Mesothelial cell of epicardium (in vitro differentiated cells): ENCODE measurements at regions not wholly inside any gene's neighbourhood (a gene's known extent, or its start where the extent isn't known, plus 50 kb on each side); places are given as distances from the start of the nearest gene placed in this dataset.
"Not testable (repeated sequence)": the region's sequence is repeated elsewhere in the genome, so short reads cannot be mapped to it uniquely, and the experiment has no call there.

Experiments used
- DNase-seq, 2 experiments: peaks; one replicate each; pipeline ENCODE4 v3.0.0; 2021; ENCODE audit warnings: low spot score in 2 of 2; ENCODE audit not compliant: unreplicated experiment in 2 of 2
- H3K27ac Mint-ChIP-seq: 2 replicates; pipeline ENCODE4 v1.8.0; 2021; ENCODE audit warnings: mixed read lengths
- H3K27me3 Mint-ChIP-seq: 2 replicates; pipeline ENCODE4 v1.8.0; 2021; ENCODE audit warnings: low read depth, mixed read lengths
- H3K36me3 Mint-ChIP-seq: 2 replicates; pipeline ENCODE4 v1.8.0; 2021; ENCODE audit warnings: mixed read lengths
- H3K4me1 Mint-ChIP-seq: 2 replicates; pipeline ENCODE4 v1.8.0; 2021; ENCODE audit warnings: mixed read lengths
- H3K4me3 Mint-ChIP-seq: 2 replicates; pipeline ENCODE4 v1.8.0; 2021; ENCODE audit warnings: mild to moderate bottlenecking, moderate library complexity, mixed read lengths
- H3K9me3 Mint-ChIP-seq: 2 replicates; pipeline ENCODE4 v1.8.0; 2021; ENCODE audit warnings: mixed read lengths
- CTCF ChIP-seq: fragments of 200-600 bp; sonication (generic); IDR thresholded peaks from one replicate; pipeline ENCODE4 v1.5.0; 2021; ENCODE audit warnings: antibody characterized with exemption; ENCODE audit not compliant: unreplicated experiment

- H3K4me1 Mint-ChIP-seq = peaks cover 10% of the 10 kb centered on the region
- no peaks in the 10 kb centered on the region for H3K27me3 Mint-ChIP-seq
- DNase-seq = no peak
- no peaks in the 10 kb centered on the region for H3K9me3 Mint-ChIP-seq
- no peaks in the 10 kb centered on the region for H3K36me3 Mint-ChIP-seq
- H3K4me3 Mint-ChIP-seq = peak overlapping the region; percentile 66
- H3K27ac Mint-ChIP-seq = peak overlapping the region; percentile 4
- TF ChIP-seq CTCF = no peak
Observed at GRCh38 chr6:100228437-100228833, 234.4 kb upstream of the MCHR2 start.

- Mint-ChIP-seq H3K36me3 (no peaks in the 10 kb centered on the region), H3K4me1 (peaks cover 10% of the 10 kb centered on the region), H3K27me3 (no peaks in the 10 kb centered on the region), H3K9me3 (no peaks in the 10 kb centered on the region), H3K4me3 (no peak overlapping the region), H3K27ac (no peak overlapping the region)
- no peak for DNase-seq
- no peak for TF ChIP-seq CTCF
Observed at GRCh38 chr6:100226811-100227210, 232.8 kb upstream of the MCHR2 start.

- not testable (repeated sequence) for H3K4me1 Mint-ChIP-seq, H3K9me3 Mint-ChIP-seq, DNase-seq, H3K4me3 Mint-ChIP-seq, H3K36me3 Mint-ChIP-seq, H3K27ac Mint-ChIP-seq, H3K27me3 Mint-ChIP-seq
Observed at GRCh38 chr6:100223952-100224351, 229.9 kb upstream of the MCHR2 start.

GRCh38 chr6:100220543-100220942, 226.5 kb upstream of the MCHR2 start:
- no peaks in the 10 kb centered on the region for H3K9me3 Mint-ChIP-seq
- no peak for TF ChIP-seq CTCF
- no peaks in the 10 kb centered on the region for H3K4me1 Mint-ChIP-seq
- no peak overlapping the region for H3K27ac Mint-ChIP-seq
- DNase-seq = no peak
- H3K4me3 Mint-ChIP-seq = no peak overlapping the region
- H3K27me3 Mint-ChIP-seq = peaks cover 2% of the 10 kb centered on the region
- H3K36me3 Mint-ChIP-seq = no peaks in the 10 kb centered on the region

- H3K36me3 Mint-ChIP-seq = no peaks in the 10 kb centered on the region
- peaks cover 2% of the 10 kb centered on the region for H3K27me3 Mint-ChIP-seq
- no peak overlapping the region for H3K4me3 Mint-ChIP-seq
- H3K4me1 Mint-ChIP-seq = no peaks in the 10 kb centered on the region
- H3K27ac Mint-ChIP-seq = no peak overlapping the region
- DNase-seq = no peak
- no peaks in the 10 kb centered on the region for H3K9me3 Mint-ChIP-seq
- no peak for TF ChIP-seq CTCF
Observed at GRCh38 chr6:100217225-100218012, 223.4 kb upstream of the MCHR2 start.

GRCh38 chr6:100216760-100217159, 222.7 kb upstream of the MCHR2 start:
- Mint-ChIP-seq H3K4me1 (no peaks in the 10 kb centered on the region), H3K27me3 (peaks cover 2% of the 10 kb centered on the region), H3K27ac (no peak overlapping the region), H3K4me3 (no peak overlapping the region), H3K36me3 (no peaks in the 10 kb centered on the region), H3K9me3 (no peaks in the 10 kb centered on the region)
- no peak for TF ChIP-seq CTCF
- no peak for DNase-seq
